HCT116 (cell line): ENCODE measurements at regions not wholly inside any gene's neighbourhood (a gene's known extent, or its start where the extent isn't known, plus 50 kb on each side); places are given as distances from the start of the nearest gene placed in this dataset.

Source experiments
- CEBPB ChIP-seq: IDR thresholded peaks from 2 replicates; pipeline ENCODE4 v1.6.1; 2012; ENCODE audit warnings: low read depth
- CTCF ChIP-seq, 3 experiments: fragments of 200-600 bp in 1 of 3; sonication (generic) in 1 of 3; IDR thresholded peaks in 2 of 3; conservative IDR thresholded peaks in 1 of 3; 2 replicates each; pipeline ENCODE4 v1.5.1; 2012 to 2017; ENCODE audit warnings: low read depth in 2 of 3, low read length in 2 of 3, antibody characterized with exemption in 1 of 3, borderline replicate concordance in 1 of 3, control low read depth in 1 of 3, mild to moderate bottlenecking in 1 of 3, mixed read lengths in 1 of 3, mixed run types in 1 of 3, moderate library complexity in 1 of 3; ENCODE audit not compliant: insufficient read depth in 1 of 3
- ELF1 ChIP-seq: IDR thresholded peaks from 2 replicates; pipeline ENCODE4 v1.6.1; 2012; ENCODE audit warnings: low read depth, borderline replicate concordance
- EZH2phosphoT487 ChIP-seq: fragments of 200-600 bp; IDR thresholded peaks from 2 replicates; pipeline ENCODE4 v1.6.1; 2018; ENCODE audit warnings: antibody characterized with exemption, borderline replicate concordance
- MAX ChIP-seq: IDR thresholded peaks from 2 replicates; pipeline ENCODE4 v1.6.1; 2012
- POLR2A ChIP-seq: IDR thresholded peaks from 2 replicates; pipeline ENCODE4 v1.7.0; 2011; ENCODE audit warnings: borderline replicate concordance; ENCODE audit not compliant: insufficient read depth, insufficient read length; ENCODE audit errors: extremely low read depth
- POLR2AphosphoS5 ChIP-seq: IDR thresholded peaks from 2 replicates; pipeline ENCODE4 v1.6.1; 2011; ENCODE audit warnings: mild to moderate bottlenecking, low read depth, low read length, moderate library complexity
- RAD21 ChIP-seq: IDR thresholded peaks from 2 replicates; pipeline ENCODE4 v1.6.1; 2012; ENCODE audit warnings: low read depth, mild to moderate bottlenecking
- SIN3A ChIP-seq: IDR thresholded peaks from 2 replicates; pipeline ENCODE4 v1.6.1; 2012; ENCODE audit warnings: low read depth
- TCF7L2 ChIP-seq: IDR thresholded peaks from 2 replicates; pipeline ENCODE4 v1.7.0; 2011; ENCODE audit warnings: borderline replicate concordance, inconsistent platforms; ENCODE audit not compliant: insufficient read depth, insufficient read length; ENCODE audit errors: extremely low read depth
- YY1 ChIP-seq: IDR thresholded peaks from 2 replicates; pipeline ENCODE4 v1.6.1; 2011; ENCODE audit warnings: low read length, low read depth, moderate library complexity, mild to moderate bottlenecking; ENCODE audit not compliant: insufficient replicate concordance; ENCODE audit errors: extremely low read depth
- ZNF274 ChIP-seq: fragments of 200-500 bp; sonication (Bioruptor generic); IDR thresholded peaks from 2 replicates; pipeline ENCODE4 v1.6.1; 2014; ENCODE audit warnings: mild to moderate bottlenecking, low read depth, low read length, inconsistent platforms
- TF ChIP-seq, protein P1 (sequence below): IDR thresholded peaks from 2 replicates; pipeline ENCODE4 v1.6.1; 2012

DNA sequence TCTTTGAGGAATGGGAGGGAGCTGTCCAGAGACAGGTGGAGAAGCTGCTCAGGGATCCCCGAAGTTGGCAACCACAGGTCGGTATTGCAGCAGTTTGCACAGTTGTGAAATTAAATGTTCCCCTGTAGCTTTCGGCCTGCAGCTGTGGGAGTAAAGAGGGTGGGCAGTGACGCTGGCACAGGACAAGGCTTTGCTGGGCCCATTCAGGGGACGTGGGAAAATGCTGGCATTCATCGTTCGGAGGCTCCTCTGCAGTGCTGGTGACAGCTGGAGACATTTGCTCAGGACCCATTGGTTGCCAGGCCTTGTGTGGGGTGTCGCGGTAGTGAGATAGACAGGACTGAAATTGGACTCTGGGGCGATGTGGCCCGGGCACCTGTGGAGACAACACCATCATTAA, 173.7 kb downstream of the MYCN start:
- TF ChIP-seq YY1 = no peak
- no peak for TF ChIP-seq CTCF (IDR thresholded peaks at IDR 0.05 in 2 of 3, conservative IDR thresholded peaks at IDR 0.05 in 1 of 3; ENCODE audit: borderline replicate concordance in 1 of 3, insufficient read depth in 1 of 3, low read depth in 2 of 3, low read length in 2 of 3)
- no peak for TF ChIP-seq POLR2AphosphoS5
- TF ChIP-seq MAX = no peak
- no peak for TF ChIP-seq ZNF274
- TF ChIP-seq POLR2A = no peak
- no peak for TF ChIP-seq RAD21
- TF ChIP-seq CEBPB = no peak
- TF ChIP-seq TCF7L2 = no peak
- no peak for TF ChIP-seq SIN3A
- no peak for TF ChIP-seq ELF1
- no peak for TF ChIP-seq EZH2phosphoT487
- TF ChIP-seq, protein P1, sequence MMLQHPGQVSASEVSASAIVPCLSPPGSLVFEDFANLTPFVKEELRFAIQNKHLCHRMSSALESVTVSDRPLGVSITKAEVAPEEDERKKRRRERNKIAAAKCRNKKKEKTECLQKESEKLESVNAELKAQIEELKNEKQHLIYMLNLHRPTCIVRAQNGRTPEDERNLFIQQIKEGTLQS = no peak
